Upper lobe of left lung (tissue), 6 donors: ENCODE measurements at regions not wholly inside any gene's neighbourhood (a gene's known extent, or its start where the extent isn't known, plus 50 kb on each side); places are given as distances from the start of the nearest gene placed in this dataset.

Experiments used
- ATAC-seq, 2 donors: fragments of 200-7000 bp; cut with Tn5 transposase; one replicate each; pipeline ENCODE4 v1.9.1; 2022; ENCODE audit warnings: mild to moderate bottlenecking in 2 of 2, moderate library complexity in 2 of 2; ENCODE audit not compliant: low FRiP score in 2 of 2
- DNase-seq, 2 donors: peaks; one replicate each; pipeline ENCODE4 v3.0.0-alpha.2; 2019 to 2020
- H3K27ac ChIP-seq, 4 donors: fragments of 200-600 bp; sonication (generic); one replicate each; pipeline ENCODE4 v1.5.1; 2016 to 2019
- H3K27me3 ChIP-seq, 4 donors: fragments of 200-600 bp; sonication (generic); one replicate each; pipeline ENCODE4 v1.5.1; 2017 to 2019
- H3K36me3 ChIP-seq, 4 donors: fragments of 200-600 bp; sonication (generic); one replicate each; pipeline ENCODE4 v1.5.1; 2016 to 2019
- H3K4me1 ChIP-seq, 4 donors: fragments of 200-600 bp; sonication (generic); one replicate each; pipeline ENCODE4 v1.5.1; 2018 to 2019
- H3K4me3 ChIP-seq, 4 donors: fragments of 200-600 bp; sonication (generic); one replicate each; pipeline ENCODE4 v1.5.1; 2017 to 2019; ENCODE audit warnings: mild to moderate bottlenecking in 2 of 4, moderate library complexity in 1 of 4
- H3K9me3 ChIP-seq, 4 donors: fragments of 200-600 bp; sonication (generic); one replicate each; pipeline ENCODE4 v1.5.1; 2018 to 2019
- CTCF ChIP-seq, 6 experiments: fragments of 450-650 bp in 4 of 6; fragments of 200-600 bp in 2 of 6; sonication (generic) in 2 of 6; IDR thresholded peaks; one replicate each; pipeline ENCODE4 v1.5.1; 2016 to 2019; ENCODE audit warnings: antibody characterized with exemption in 6 of 6
- EP300 ChIP-seq, 4 donors: sonication (generic); formaldehyde crosslinking; IDR thresholded peaks; one replicate each; pipeline ENCODE4 v1.5.1; 2017; ENCODE audit warnings: antibody characterized with exemption in 4 of 4, control low read depth in 2 of 4
- POLR2A ChIP-seq, 4 donors: fragments of 450-650 bp; IDR thresholded peaks; one replicate each; pipeline ENCODE4 v1.5.1; 2016 to 2017; ENCODE audit warnings: antibody characterized with exemption in 4 of 4, mild to moderate bottlenecking in 2 of 4
- POLR2AphosphoS5 ChIP-seq, 2 donors: sonication (generic); formaldehyde crosslinking; IDR thresholded peaks; one replicate each; pipeline ENCODE4 v1.5.1; 2017; ENCODE audit warnings: antibody characterized with exemption in 2 of 2
- WGBS, 2 donors: methylation state at CpG; one replicate each; pipeline ENCODE4 v1.1.5; 2017 to 2018; 5-methylcytosine and 5-hydroxymethylcytosine counted together
- donor health status: DM: no; HTN: no; CAD: no; lungs with moderate emphysema.
- donor health status: DM: no; HTN: yes; CAD: no; lungs with severe emphysema.

GRCh38 chr1:58982259-58982998 is 198.6 kb upstream of the JUN start:
- no peaks in the 10 kb centered on the region for H3K36me3 ChIP-seq
- H3K27ac ChIP-seq, result no peak overlapping the region
- no peaks in the 10 kb centered on the region for H3K27me3 ChIP-seq
- no peaks in the 10 kb centered on the region for H3K9me3 ChIP-seq
- ATAC-seq, result no peak
- no peak for DNase-seq
- 68 to 71% methylated on average over 5 to 8 of the region's 8 CpGs for WGBS, 2 donors
- TF ChIP-seq POLR2A (IDR thresholded peaks at IDR 0.05) (no peak), POLR2AphosphoS5 (IDR thresholded peaks at IDR 0.05) (no peak), EP300 (IDR thresholded peaks at IDR 0.05) (no peak), CTCF (IDR thresholded peaks at IDR 0.05) (no peak)
- H3K4me1 ChIP-seq, result no peaks in the 10 kb centered on the region
- no peak overlapping the region for H3K4me3 ChIP-seq

- Histone ChIP-seq H3K9me3 (no peaks in the 10 kb centered on the region), H3K36me3 (no peaks in the 10 kb centered on the region), H3K27ac (no peak overlapping the region), H3K4me1 (no peaks in the 10 kb centered on the region), H3K4me3 (no peak overlapping the region), H3K27me3 (no peaks in the 10 kb centered on the region)
- ATAC-seq, result peak in 1 of 2 donors; percentile 35
- TF ChIP-seq EP300 (IDR thresholded peaks at IDR 0.05) (no peak), POLR2A (IDR thresholded peaks at IDR 0.05) (no peak), POLR2AphosphoS5 (IDR thresholded peaks at IDR 0.05) (no peak), CTCF (IDR thresholded peaks at IDR 0.05) (no peak)
- DNase-seq, result no peak
- 36 to 38% methylated on average over 3 of the region's 3 CpGs for WGBS, 2 donors
Observed at GRCh38 chr1:58983162-58983561, 199.3 kb upstream of the JUN start.

- 47 to 54% methylated on average over 2 of the region's 2 CpGs for WGBS, 2 donors
- no peaks in the 10 kb centered on the region for H3K27me3 ChIP-seq
- H3K27ac ChIP-seq, result no peak overlapping the region
- DNase-seq (no peak), ATAC-seq (peak in 1 of 2 donors; percentile 41)
- H3K4me3 ChIP-seq, result no peak overlapping the region
- no peaks in the 10 kb centered on the region for H3K9me3 ChIP-seq
- no peak for TF ChIP-seq POLR2A (IDR thresholded peaks at IDR 0.05)
- TF ChIP-seq CTCF (IDR thresholded peaks at IDR 0.05), result no peak
- TF ChIP-seq POLR2AphosphoS5 (IDR thresholded peaks at IDR 0.05), result no peak
- TF ChIP-seq EP300 (IDR thresholded peaks at IDR 0.05), result no peak
- no peaks in the 10 kb centered on the region for H3K4me1 ChIP-seq
- no peaks in the 10 kb centered on the region for H3K36me3 ChIP-seq
Observed at GRCh38 chr1:58983633-58984245, 199.9 kb upstream of the JUN start.

GRCh38 chr1:58986996-58987767 is 203.3 kb upstream of the JUN start:
- ATAC-seq, result no peak
- WGBS, 2 donors, result 54 to 69% methylated on average over 4 of the region's 4 CpGs

More at GRCh38 chr1:58986996-58987767, 203.3 kb upstream of the JUN start:
- H3K4me3 ChIP-seq, result no peak overlapping the region
- no peaks in the 10 kb centered on the region for H3K27me3 ChIP-seq
- peaks cover 0 to 4% (median 0%) of the 10 kb centered on the region in 4 donors for H3K4me1 ChIP-seq
- no peak for DNase-seq
- H3K9me3 ChIP-seq, result no peaks in the 10 kb centered on the region
- no peaks in the 10 kb centered on the region for H3K36me3 ChIP-seq
- H3K27ac ChIP-seq, result no peak overlapping the region
- no peak for TF ChIP-seq CTCF (IDR thresholded peaks at IDR 0.05)
- TF ChIP-seq EP300 (IDR thresholded peaks at IDR 0.05), result no peak
- TF ChIP-seq POLR2A (IDR thresholded peaks at IDR 0.05), result no peak
- TF ChIP-seq POLR2AphosphoS5 (IDR thresholded peaks at IDR 0.05), result no peak
